NCI-H146 treated with DMSO at 0.1 percent for 48 hours (cell line): ENCODE measurements at regions not wholly inside any gene's neighbourhood (a gene's known extent, or its start where the extent isn't known, plus 50 kb on each side); places are given as distances from the start of the nearest gene placed in this dataset.

ENCODE experiments used
- DNase-seq: peaks from one replicate; lab custom pipeline; 2025; ENCODE audit not compliant: unreplicated experiment; lab: John Stamatoyannopoulos, UW

GRCh38 chr11:37560991-37561390 is 963.0 kb upstream of the RAG2 start:
- no peak for DNase-seq

GRCh38 chr11:37560346-37560745 is 962.3 kb upstream of the RAG2 start:
- no peak for DNase-seq

GRCh38 chr11:37558619-37559210 is 960.7 kb upstream of the RAG2 start:
- no peak for DNase-seq

GRCh38 chr11:37557990-37558389 is 960.0 kb upstream of the RAG2 start:
- no peak for DNase-seq

GRCh38 chr11:37552284-37552683 is 954.2 kb upstream of the RAG2 start:
- DNase-seq = no peak

GRCh38 chr11:37544491-37544890 is 946.5 kb upstream of the RAG2 start:
- DNase-seq = no peak

- DNase-seq = no peak
Observed at GRCh38 chr11:37533830-37534229, 935.8 kb upstream of the RAG2 start.

- no peak for DNase-seq
Observed at GRCh38 chr11:37533087-37533486, 935.1 kb upstream of the RAG2 start.

- DNase-seq = no peak
Observed at GRCh38 chr11:37532271-37532670, 934.2 kb upstream of the RAG2 start.

- DNase-seq = no peak
Observed at GRCh38 chr11:37527545-37527944, 929.5 kb upstream of the RAG2 start.

GRCh38 chr11:37525336-37525735 is 927.3 kb upstream of the RAG2 start:
- no peak for DNase-seq

GRCh38 chr11:37519781-37520180 is 921.7 kb upstream of the RAG2 start:
- DNase-seq = no peak

GRCh38 chr11:37512156-37512780 is 914.2 kb upstream of the RAG2 start:
- no peak for DNase-seq

GRCh38 chr11:37511425-37511933 is 913.4 kb upstream of the RAG2 start:
- no peak for DNase-seq

GRCh38 chr11:37509506-37509905 is 911.5 kb upstream of the RAG2 start:
- DNase-seq = no peak

- no peak for DNase-seq
Observed at GRCh38 chr11:37506531-37506930, 908.5 kb upstream of the RAG2 start.

- no peak for DNase-seq
Observed at GRCh38 chr11:37505406-37505805, 907.4 kb upstream of the RAG2 start.

GRCh38 chr11:37504921-37505320 is 906.9 kb upstream of the RAG2 start:
- no peak for DNase-seq

GRCh38 chr11:37504060-37504611 is 906.1 kb upstream of the RAG2 start:
- no peak for DNase-seq

GRCh38 chr11:37503411-37504059 is 905.5 kb upstream of the RAG2 start:
- DNase-seq = no peak

GRCh38 chr11:37502202-37502601 is 904.2 kb upstream of the RAG2 start:
- no peak for DNase-seq

- DNase-seq = no peak
Observed at GRCh38 chr11:37500425-37500824, 902.4 kb upstream of the RAG2 start.
